ENCODE measurements at regions not wholly inside any gene's neighbourhood (a gene's known extent, or its start where the extent isn't known, plus 50 kb on each side); places are given as distances from the start of the nearest gene placed in this dataset.
A peak's percentile ranks its signal among the peaks of the same experiment; 100 is the strongest.
"Not testable (repeated sequence)": the region's sequence is repeated elsewhere in the genome, so short reads cannot be mapped to it uniquely, and the experiment has no call there.

DNA sequence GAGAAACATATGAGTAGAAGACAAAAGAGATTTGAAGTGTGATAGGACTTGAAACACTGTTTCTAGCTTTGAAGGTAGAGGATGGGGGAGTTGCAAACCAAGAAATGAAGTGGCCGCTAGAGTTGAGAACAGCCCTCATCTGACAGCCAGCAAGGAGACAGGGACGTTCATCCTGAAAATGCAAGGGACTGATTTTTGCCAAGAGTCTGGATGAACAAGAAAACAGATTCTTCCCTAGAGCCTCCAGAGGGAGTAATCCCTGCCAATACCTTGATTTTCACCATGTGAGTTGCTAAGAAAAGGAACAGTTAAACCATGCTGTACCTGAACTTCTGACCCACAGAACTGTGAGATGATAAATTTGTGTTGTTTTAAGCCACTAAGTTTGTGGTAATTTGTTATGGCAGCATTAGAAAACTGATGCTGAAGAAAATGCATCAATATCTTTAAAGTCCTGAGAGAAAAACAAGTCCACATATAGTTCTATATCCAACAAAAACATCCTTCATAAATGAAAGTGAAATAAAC, 154.0 kb upstream of the ADAMTSL1 start:
- Mint-ChIP-seq H3K27ac (ENCODE audit: unreplicated experiment) (no peak overlapping the region), H3K27me3 (ENCODE audit: unreplicated experiment) (peaks cover 5% of the 10 kb centered on the region), H3K9me3 (ENCODE audit: unreplicated experiment) (no peaks in the 10 kb centered on the region), H3K4me1 (ENCODE audit: unreplicated experiment) (no peaks in the 10 kb centered on the region), H3K4me3 (ENCODE audit: unreplicated experiment) (no peak overlapping the region), H3K36me3 (ENCODE audit: low read depth, unreplicated experiment) (peaks cover 3% of the 10 kb centered on the region)
- TF ChIP-seq, protein P1, sequence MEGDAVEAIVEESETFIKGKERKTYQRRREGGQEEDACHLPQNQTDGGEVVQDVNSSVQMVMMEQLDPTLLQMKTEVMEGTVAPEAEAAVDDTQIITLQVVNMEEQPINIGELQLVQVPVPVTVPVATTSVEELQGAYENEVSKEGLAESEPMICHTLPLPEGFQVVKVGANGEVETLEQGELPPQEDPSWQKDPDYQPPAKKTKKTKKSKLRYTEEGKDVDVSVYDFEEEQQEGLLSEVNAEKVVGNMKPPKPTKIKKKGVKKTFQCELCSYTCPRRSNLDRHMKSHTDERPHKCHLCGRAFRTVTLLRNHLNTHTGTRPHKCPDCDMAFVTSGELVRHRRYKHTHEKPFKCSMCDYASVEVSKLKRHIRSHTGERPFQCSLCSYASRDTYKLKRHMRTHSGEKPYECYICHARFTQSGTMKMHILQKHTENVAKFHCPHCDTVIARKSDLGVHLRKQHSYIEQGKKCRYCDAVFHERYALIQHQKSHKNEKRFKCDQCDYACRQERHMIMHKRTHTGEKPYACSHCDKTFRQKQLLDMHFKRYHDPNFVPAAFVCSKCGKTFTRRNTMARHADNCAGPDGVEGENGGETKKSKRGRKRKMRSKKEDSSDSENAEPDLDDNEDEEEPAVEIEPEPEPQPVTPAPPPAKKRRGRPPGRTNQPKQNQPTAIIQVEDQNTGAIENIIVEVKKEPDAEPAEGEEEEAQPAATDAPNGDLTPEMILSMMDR (IDR thresholded peaks at IDR 0.05; ENCODE audit: unreplicated experiment), result no peak
- DNase-seq (ENCODE audit: low spot score), result no peak

DNA sequence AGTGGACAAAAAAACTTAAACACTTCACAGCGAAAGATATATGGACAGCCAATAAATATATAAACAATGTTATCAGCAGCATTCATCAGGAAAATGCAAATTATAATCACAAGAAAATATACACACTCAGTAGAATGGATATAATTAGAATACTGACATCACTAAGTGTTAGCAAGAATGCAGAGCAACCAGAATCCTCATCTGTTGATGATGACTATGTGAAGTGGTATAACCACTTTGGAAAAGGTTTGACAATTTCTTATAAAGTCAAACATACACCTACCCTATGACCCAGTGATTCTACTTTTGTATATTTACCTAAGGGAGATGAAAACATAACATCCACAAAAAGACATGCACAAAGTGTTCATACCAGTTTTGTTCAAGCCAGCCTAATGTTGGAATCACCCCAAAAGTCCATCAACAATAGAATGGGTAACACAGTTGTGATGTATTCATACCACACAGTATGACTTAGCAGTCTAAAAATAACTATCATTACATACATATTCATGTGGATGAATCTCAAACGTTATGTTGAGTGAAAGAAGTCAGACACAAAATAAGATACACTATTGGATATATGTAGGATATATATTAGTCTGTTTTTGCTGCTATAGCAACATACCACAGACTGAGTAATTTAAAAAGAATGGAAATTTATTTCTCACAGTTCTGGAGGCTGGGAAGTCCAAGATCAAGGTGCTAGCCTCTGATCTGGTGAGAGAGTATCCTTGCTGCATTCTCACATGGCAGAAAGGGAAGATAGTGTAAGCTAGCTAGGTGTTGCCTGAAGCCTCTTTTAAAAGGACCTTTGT, 148.8 kb upstream of the ADAMTSL1 start:
- no peak overlapping the region for H3K4me3 Mint-ChIP-seq (ENCODE audit: unreplicated experiment)
- no peak for DNase-seq (ENCODE audit: low spot score)

DNA sequence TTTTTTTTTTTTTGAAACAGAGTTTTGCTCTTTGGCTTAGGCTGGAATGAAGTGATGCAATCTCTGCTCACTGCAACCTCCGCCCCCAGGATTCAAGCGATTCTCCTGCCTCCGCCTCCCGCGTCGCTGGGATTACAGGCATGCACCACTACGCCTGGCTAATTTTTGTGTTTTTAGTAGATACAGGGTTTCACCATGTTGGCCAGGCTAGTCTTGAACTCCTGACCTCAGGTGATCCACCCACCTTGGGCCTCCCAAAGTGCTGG, 148.3 kb upstream of the ADAMTSL1 start:
- not testable (repeated sequence) for H3K27me3 Mint-ChIP-seq (ENCODE audit: unreplicated experiment); H3K27ac Mint-ChIP-seq (ENCODE audit: unreplicated experiment); H3K4me3 Mint-ChIP-seq (ENCODE audit: unreplicated experiment); H3K9me3 Mint-ChIP-seq (ENCODE audit: unreplicated experiment); DNase-seq (ENCODE audit: low spot score); H3K36me3 Mint-ChIP-seq (ENCODE audit: low read depth, unreplicated experiment); H3K4me1 Mint-ChIP-seq (ENCODE audit: unreplicated experiment)

More for the DNA sequence above, 148.8 kb upstream of the ADAMTSL1 start:
- TF ChIP-seq, protein P1 (IDR thresholded peaks at IDR 0.05; ENCODE audit: unreplicated experiment), result no peak
- H3K27me3 Mint-ChIP-seq (ENCODE audit: unreplicated experiment), result no peaks in the 10 kb centered on the region
- H3K9me3 Mint-ChIP-seq (ENCODE audit: unreplicated experiment), result no peaks in the 10 kb centered on the region
- H3K4me1 Mint-ChIP-seq (ENCODE audit: unreplicated experiment), result peaks cover under 1% of the 10 kb centered on the region
- H3K36me3 Mint-ChIP-seq (ENCODE audit: low read depth, unreplicated experiment), result no peaks in the 10 kb centered on the region
- no peak overlapping the region for H3K27ac Mint-ChIP-seq (ENCODE audit: unreplicated experiment)

DNA sequence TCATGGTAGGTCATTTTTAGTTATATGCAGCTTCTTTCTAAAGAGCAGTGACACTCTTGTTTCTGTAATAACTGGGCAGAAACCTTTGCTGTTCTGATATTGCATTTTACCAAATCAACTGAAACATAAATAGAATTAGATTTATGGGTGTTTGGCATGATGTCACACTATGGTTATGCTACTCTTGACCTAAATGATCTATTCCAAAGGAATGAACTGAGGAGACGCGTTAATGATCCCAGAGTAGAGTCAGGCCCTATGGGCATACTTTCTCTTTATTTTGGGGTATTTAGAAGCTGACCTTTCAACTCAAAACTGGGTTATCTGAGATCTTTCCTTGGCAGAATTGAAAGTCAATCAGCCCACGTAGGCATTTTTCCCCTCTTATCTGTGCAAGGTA, 146.8 kb upstream of the ADAMTSL1 start:
- TF ChIP-seq, protein P1 (IDR thresholded peaks at IDR 0.05; ENCODE audit: unreplicated experiment), result no peak
- DNase-seq (ENCODE audit: low spot score), result no peak
- Mint-ChIP-seq H3K36me3 (ENCODE audit: low read depth, unreplicated experiment) (no peaks in the 10 kb centered on the region), H3K27ac (ENCODE audit: unreplicated experiment) (no peak overlapping the region), H3K9me3 (ENCODE audit: unreplicated experiment) (no peaks in the 10 kb centered on the region), H3K4me1 (ENCODE audit: unreplicated experiment) (peaks cover 16% of the 10 kb centered on the region), H3K4me3 (ENCODE audit: unreplicated experiment) (no peak overlapping the region), H3K27me3 (ENCODE audit: unreplicated experiment) (no peaks in the 10 kb centered on the region)

DNA sequence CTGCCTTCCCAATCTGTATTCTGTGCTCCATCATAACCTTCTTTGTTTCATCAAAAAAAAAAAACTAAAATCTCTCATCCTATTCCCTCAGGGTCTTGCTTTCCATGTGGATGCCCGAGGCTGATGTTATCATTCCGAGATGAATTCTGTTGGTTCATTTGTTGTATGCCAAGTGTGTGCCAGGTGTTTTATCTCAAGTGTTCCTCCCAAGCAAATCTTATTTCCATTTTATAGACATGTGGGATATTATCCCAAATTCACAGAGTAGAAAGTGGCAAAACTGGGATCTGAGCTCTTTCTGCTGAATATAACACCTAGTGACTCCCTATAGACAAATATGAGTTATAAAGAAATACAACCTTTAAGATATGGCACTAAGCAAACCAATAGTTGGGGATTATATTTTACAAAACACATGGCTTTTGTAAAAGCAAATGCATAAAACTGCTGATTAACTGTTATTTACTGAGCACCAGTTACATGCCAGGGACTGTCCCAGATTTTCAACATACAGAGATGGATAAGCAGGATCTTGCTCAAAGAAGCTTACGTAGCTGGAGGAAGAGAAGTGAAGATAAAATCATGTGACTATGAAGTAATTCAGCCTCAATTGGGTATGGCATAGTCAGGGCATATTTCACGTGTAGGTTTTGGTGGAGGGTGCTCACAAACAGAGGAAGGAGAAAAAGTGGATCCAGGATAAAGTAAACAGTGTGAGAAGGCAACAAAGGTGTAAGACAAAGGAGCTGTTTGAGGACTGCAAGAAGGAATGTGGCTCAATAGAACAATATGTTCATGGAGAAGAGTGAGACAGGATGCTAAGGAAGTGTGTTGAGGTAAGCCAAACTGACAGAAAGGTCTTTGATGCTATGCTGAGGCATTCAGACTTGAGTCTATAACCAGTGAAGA, 143.3 kb upstream of the ADAMTSL1 start:
- no peak for DNase-seq (ENCODE audit: low spot score)
- H3K9me3 Mint-ChIP-seq (ENCODE audit: unreplicated experiment), result no peaks in the 10 kb centered on the region

More for the DNA sequence above, 143.3 kb upstream of the ADAMTSL1 start:
- H3K4me3 Mint-ChIP-seq (ENCODE audit: unreplicated experiment), result no peak overlapping the region
- TF ChIP-seq, protein P1 (IDR thresholded peaks at IDR 0.05; ENCODE audit: unreplicated experiment), result no peak
- no peaks in the 10 kb centered on the region for H3K27me3 Mint-ChIP-seq (ENCODE audit: unreplicated experiment)
- peak overlapping the region; percentile 81 for H3K27ac Mint-ChIP-seq (ENCODE audit: unreplicated experiment)
- peaks cover 16% of the 10 kb centered on the region for H3K4me1 Mint-ChIP-seq (ENCODE audit: unreplicated experiment)
- no peaks in the 10 kb centered on the region for H3K36me3 Mint-ChIP-seq (ENCODE audit: low read depth, unreplicated experiment)

Measured in endothelial cell (in vitro differentiated cells).